HG02610 (cell line): ENCODE measurements at regions not wholly inside any gene's neighbourhood (a gene's known extent, or its start where the extent isn't known, plus 50 kb on each side); places are given as distances from the start of the nearest gene placed in this dataset.
"Not testable (repeated sequence)": the region's sequence is repeated elsewhere in the genome, so short reads cannot be mapped to it uniquely, and the experiment has no call there.

Experiments
- ATAC-seq: cut with Tn5 transposase; IDR thresholded peaks from one replicate; pipeline ENCODE4 v1.9.1; 2021; ENCODE audit warnings: mild to moderate bottlenecking, moderate library complexity; ENCODE audit not compliant: unreplicated experiment

DNA sequence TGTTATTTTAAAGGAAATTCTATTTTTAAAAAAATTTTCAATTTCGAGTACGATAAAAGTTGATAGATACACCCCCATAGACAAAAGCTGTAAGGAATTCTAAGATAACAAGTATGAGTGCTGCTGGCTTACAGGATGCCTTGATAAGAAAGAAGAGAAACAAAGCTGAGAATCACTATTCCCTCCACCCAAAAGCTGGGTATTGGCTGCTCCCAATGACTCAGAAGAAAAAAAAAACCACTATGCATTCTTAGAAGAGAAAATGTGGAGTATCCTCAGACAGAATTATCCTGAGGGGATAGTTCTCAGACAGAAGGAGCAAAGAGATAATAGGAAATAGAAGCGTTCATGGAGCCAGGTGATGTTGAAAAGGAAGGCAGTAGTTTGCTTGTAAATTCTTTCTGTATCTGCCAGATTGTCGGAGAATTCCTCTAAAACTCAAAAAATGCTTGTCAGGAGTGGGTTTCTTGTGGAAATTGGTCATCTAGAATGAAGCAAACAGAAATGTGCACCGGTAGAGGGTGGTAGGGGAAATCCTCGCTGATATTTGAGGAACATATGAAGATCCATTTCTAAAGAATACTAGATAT lies 217.5 kb upstream of the ADAMTS3 start:
- ATAC-seq: no peak

DNA sequence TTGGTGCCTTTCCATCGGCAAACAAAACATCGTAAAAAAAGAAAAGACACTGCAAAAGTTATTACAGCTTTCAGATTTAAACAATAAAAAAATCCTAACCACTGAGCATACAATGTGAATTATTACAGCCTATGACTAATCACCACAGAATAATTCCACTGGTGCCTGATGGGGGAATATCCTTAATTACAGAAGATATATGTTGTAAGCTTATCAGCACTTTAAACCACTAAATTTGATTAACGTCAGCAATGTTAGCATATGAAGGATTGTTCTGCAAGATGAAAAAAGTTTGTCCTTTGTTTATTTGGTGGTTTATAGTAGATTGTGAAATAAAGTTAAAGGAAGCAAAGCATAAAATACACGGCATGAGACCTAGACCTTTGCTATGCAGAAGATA lies 210.2 kb upstream of the ADAMTS3 start:
- no peak for ATAC-seq

DNA sequence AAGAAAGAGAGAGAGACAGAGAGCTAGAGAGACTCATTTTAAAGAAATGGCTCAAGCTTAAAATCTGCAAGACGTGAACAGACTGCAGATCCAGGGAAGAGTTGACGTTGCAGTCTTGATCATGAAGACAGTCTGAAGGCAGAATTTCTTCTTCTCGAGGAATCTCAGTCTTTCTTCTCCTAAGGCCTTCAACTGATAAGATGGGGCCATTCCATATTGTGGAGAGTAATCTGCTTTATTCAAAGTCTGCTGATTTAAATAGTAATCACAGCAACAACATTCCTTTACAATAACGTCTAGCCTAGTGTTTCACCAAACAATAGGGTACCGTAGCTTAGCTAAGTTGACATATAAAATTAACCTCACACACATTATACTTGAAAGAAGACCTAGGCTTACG lies 208.4 kb upstream of the ADAMTS3 start:
- ATAC-seq: no peak

DNA sequence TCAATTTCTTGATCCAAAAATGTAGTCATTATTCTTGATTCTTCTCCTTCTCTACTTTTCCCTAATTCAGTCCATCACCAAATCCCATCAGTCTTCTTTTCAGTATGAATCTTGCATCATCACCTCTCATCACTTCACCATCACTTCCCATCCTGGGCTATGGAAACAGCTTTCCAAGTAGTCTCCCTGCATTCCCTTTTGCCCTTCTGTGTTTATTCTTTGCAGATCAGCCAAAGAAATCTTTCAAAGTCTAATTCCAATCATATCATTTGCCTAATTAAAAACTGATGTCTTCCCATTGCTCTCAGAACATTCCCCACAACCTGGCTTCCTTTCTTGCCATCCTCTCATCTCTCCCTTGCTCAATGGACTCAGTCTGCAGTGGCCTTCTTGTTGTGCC lies 201.7 kb upstream of the ADAMTS3 start:
- ATAC-seq: no peak

DNA sequence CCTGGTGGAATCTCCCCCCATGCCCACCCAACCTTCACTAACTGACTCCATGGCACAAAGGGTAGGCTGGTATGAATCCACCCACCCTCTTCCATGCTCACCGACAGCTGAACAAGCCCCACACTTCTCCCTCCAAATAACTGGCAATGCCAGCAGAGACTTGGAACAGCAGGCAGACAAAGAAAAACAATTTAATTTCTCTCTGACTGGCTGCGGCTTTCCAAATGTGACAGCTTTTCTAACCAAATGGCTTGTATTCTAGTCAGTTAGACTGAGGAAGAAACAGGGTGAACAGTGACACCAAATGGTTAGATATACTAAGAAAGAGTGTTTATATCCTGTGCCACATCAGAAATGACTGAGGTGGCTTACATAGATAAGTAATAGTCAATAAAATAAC lies 199.3 kb upstream of the ADAMTS3 start:
- no peak for ATAC-seq

DNA sequence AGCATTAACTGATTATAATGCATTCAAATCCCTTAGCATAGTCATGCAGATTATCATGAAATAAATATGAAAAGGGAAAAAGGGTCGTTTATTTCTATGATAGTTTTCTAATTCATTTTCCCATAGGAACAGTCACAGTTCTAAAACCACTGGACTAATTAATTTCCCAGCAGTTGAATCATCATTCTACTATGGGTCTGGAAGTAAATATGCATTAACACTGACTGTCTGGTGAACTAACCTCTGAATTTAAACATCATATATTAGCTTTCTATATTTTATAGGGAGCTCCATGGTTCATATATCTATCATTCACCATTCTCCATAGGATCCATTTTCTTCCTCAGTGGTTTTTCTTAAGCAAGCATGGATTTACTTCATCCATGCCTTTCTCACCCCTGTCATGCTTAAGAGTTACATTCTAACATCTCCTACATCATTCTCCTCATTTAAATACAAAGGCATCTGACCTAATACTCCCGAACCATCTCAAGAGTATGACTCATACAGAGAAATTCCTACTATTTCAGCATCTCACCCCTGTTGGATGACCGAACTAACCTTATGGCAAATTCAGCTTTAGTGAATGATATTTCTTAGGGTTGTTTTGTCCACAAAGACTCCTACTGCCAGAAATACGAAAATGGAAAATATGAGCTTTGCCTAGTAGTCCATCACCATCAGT lies 198.7 kb upstream of the ADAMTS3 start:
- no peak for ATAC-seq

DNA sequence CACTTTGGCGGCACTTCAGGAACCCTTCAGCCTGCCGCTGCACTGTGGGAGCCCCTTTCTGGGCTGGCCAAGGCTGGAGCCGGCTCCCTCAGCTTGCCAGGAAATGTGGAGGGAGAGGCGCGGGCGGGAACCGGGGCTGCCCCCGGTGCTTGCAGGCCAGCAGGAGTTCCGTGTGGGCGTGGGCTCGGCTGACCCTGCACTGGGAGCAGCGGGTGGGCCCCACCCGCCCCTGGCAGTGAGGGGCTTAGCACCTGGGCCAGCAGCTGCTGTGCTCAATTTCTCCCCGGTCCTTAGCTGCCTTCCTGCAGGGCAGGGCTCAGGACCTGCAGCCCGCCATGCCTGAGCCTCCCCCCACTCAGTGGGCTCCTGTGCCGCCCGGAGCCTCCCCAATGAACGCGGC lies 196.8 kb upstream of the ADAMTS3 start:
- not testable (repeated sequence) for ATAC-seq

DNA sequence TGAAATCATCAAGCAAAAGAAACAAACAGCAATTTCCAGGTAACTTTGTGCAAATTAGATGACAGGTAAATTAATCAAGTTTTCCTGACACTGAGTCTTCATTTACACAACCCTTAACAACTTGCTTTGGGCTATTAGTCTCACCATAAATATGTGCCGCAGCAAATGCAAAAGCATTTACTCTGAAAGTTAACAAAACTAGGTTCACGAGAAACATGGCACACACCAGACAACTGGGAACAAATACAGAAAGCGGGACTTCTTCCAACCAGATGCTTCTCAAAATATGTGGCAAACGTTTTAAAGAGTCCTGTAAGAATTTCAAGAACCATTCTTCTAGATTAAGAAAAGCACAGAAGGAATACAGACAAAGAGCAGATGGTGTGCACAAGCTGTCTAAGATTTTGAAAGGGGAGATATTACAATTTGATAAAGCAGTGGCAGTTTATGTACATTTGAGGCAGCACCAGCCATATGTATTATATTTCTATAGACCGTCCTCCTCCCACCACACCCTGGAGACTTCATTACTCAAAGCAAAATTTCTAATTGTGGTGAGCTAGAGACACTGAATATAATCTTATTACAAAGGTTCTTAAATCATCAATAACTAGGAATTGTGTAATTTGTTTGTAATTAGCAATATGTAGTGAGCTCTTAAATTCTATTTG lies 192.5 kb upstream of the ADAMTS3 start:
- ATAC-seq: no peak

DNA sequence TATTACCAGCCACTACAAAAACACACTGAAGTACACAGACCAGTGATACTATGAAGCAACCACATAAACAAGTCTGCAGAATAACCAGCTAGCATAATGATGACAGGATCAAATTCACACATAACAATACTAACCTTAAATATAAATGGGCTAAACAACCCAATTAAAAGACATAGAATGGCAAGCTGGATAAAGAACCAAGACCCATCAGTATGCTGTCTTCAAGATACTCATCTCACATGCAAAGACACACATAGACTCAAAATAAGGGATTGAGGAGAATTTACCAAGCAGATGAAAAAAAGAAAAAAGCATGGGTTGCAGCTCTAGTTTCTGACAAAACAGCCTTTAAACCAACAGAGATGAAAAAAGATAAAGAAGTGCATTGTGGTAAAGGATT lies 184.4 kb upstream of the ADAMTS3 start:
- ATAC-seq: not testable (repeated sequence)

DNA sequence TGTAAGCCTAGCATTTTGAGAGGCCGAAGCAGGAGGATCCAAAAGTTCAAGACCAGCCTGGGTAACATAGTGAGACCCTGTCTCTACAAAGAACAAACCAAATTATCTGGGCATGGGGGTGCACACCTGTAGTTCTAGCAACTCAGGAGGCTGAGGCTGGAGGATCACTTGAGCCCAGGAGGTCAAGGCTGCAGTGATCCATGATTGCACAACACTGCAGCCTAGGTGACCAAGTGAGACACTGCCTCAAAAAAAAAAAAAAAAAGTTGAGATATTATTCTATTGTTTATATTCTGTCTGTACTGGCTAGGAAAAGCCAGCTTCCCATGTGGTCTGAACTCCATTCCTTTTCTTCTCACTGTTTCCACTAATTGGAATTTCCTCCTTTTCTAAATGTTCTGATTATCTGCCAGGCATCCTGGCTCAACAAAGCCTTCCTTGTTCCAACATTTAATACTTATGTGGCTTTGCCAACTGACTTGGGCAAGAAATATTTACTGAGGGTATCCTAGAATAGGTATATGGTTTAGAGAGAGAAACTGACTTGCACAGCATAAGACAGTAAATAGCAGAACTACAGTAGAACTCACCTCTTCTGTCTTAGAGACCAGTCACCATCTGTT lies 175.2 kb upstream of the ADAMTS3 start:
- ATAC-seq: no peak

DNA sequence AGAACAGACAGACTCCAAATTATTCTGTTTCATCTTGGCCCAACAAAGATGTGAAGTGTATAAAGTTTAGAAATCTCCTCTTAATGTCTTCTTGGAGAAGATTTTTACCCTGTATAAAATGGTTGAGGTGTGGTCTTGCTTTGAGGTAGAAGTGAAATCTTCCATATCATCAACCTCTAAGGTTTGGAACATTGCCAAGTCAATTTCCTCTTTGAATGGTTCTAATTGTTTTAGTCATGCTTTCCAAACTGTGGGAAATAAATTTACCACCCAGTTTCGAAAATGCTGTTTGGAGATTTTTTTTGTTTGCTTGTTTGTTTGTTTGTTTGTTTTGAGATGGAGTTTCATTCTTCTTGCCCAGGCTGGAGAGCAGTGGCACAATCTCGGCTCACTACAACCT lies 174.1 kb upstream of the ADAMTS3 start:
- no peak for ATAC-seq

DNA sequence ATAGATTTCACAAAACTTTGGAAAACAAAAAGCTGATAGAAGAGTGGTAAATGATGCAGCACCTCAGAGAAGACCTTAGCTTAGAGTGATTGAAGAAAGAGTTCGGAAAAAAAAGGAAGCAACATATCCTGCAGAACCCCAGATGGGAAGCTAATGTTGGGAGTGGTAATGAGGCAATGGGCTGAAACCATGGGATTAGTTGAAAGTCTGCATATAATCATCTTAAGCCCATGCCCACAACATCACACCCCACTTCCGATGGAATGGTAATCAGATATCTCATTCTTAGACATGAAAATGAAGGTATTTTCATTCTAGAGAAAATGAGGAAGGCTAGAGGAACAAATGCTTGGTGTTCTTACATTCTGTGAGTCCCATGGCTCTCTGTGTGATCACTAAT lies 146.3 kb upstream of the ADAMTS3 start:
- no peak for ATAC-seq

DNA sequence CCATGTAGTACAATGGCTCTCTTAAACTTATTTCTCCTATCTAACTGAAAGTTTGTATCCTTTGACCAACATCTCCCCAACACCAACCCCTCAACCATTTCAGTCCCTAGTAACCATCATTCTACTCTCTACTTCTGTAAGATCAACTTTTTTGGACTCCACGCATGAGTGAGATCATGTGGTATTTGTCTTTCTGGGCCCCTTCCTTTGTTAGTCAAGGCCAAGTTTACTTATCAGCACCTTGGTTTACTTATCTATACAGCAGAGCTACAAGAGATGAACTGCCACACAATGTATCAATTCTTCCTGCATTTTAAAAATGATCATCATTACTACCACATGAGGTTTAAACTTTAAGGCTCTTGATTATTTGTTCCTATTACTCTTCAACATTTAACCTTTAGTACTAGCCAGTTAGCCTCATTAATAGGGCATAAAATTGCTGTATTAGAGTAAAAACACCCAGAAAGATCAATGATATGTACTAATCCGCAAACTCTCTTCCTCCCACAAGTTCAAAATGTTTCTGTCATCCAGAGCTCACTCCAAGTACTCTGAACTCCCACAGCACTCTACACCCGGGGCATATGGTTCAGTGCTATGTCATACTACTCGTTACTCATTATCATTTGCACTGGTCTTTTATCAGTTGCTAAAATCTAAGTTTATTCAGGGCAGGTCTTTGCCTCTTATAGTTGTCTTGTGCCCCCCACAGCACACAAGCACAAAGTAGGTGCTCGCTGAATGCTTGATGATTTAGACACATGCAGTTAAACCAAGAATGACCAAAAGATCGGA lies 145.7 kb upstream of the ADAMTS3 start:
- no peak for ATAC-seq

DNA sequence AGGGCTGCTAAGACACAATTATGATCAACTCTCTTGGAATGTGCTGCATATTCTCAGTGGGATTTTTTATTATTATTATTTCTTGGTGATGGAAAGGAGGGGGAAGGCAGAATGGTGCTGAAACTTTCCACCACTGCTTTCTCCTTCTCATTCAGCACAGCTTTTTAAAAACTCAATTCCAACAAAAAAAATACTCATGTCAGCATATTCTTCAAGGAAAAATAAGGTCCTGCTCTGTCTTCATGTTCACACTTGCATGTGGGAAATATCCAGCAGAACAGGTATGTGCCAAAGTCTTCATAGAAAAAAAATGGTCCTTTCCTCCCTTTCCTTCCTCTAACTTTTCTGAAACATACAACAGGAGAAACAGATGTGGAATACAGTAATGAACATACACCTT lies 144.0 kb upstream of the ADAMTS3 start:
- no peak for ATAC-seq

DNA sequence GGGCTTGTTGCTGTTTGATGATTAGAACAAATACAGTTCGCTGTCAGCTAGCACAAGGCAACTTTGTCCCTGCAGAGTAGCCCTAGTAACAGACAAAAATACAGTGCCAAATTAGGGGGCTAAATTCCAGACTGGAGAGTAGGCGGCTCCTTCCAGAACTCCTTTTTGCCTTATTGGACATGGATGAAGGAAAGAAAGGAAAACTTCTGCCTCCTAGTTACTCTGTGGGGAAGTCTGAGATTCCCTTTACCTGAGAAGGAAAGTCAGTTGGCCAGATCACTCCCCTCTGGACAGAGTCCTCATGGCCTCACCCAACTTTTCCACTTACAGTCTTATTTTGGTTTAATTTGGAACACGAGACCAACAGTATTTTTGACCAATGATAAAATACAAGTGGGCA lies 140.5 kb upstream of the ADAMTS3 start:
- no peak for ATAC-seq

DNA sequence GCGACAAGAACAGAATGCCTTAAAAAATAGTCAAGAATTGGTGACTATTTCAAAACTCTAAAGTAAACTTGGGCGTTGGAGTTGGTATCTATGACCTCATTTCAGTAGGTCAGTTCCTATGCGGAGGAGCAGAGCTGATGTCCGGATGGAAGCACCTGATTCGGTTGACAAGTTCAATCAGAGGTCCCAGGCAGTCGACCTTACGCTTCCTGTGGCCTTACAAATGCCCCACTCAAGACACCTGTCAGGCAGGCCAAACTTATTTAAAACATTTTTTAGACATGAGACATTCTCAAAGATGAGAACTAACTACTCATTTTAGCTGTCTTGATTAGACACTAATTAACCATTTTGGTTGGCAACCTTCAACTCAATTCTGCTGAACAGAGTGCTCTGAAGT lies 137.7 kb upstream of the ADAMTS3 start:
- ATAC-seq: no peak

DNA sequence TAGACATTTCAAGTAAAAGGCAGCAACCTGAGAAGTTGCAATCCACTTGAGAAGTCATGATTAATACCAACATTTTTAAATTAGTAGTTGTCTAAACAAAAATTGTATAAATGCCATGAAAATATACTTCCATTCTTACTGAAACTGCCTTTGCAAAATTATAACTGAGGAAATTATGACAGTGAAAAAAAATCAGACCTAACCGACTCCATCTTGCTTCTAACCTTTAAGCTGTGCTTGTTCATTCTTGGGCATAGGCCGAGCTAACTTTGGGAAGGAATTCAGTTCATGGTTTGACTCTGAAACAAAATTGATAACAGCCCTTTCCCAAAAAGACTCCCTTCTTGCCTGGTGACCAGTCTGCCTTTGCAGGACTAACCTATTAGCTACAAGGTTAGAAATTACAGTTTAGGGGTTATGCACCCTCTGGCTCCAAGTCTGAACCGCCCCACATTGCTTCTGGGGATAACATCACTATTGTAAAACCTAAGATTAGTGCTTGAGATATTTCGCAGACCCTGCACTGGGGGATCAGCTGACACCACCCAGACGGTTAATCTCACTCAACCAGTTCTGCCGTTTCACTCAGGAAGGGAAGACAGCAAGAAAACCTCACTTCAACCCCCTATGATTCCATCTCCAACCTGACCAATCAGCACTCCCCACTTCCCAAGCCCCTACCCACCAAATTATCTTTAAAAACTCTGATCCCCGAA lies 136.1 kb upstream of the ADAMTS3 start:
- not testable (repeated sequence) for ATAC-seq

DNA sequence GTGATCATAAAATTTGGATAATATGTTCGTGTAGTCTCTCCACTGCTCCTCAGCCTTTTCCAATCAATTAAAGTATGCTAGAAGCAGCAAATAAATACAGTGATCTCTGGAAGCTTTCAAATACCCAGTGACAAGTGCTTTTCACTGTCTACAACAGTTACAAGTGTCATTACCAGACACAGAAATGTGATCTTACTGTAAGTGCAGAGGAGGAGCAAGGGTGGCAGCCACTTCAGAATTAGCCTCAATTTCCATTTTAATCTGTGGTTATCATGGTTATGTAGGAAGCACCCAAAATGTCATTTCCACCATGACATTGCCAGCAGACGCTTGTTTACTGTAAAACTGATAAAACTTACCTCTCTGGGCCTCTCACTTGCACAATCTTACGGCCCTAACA lies 133.9 kb upstream of the ADAMTS3 start:
- ATAC-seq: no peak

DNA sequence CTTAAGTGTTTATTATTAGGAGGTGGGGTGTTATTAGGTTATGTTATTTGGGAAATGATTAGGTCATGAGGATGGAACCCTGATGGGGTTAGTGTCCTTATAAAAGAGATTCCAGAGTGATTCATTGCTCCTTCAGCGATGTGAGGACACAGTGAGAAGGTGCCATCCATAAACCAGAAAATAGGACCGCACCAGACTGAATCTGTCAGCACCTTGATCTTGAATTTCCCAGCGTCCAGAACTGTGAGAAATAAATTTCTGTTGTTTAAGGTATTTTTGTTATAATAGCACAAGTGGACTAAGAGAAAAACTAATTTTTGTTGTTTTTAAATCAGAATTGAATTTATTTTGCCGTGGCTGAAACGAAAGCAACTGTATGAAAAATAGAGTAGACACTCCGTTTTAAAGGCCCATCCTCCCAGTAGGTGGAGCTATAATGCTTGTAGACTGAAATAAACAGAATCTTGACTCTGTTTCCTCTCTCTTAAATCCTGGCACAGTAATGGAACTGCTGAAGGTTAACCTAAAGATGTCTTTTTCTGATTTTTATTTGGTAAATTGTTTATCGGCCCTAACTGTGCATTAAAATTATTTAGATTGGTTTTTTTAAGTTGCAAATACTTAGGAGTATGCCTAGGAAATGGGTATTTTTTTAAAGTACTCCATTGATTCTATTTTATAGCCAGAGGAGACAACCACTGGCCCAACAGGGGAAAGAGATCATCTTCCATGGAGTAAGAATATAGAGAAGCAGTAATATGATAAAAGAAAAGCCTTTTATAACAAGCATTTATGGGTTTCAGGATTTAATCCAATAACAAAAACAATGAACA lies 133.2 kb upstream of the ADAMTS3 start:
- peak; percentile 87 for ATAC-seq

DNA sequence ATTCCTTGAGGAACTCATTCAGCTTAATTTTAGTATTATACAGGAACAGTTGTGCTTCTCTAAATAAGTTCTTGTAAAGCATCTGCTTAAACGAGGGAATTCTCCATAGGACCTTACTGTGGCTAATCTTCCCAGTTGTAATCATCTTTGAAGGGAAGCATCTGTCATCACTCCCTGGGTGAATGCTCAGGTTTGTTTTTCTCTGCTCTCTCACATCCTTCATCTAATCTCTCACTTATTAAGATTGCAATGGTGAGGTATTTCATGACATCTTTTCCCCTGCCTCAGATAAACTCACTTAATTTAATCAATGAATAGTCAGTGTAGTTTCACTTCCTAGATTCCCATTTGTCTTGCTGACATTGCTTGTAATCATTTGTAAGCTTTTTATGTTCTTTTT lies 121.8 kb upstream of the ADAMTS3 start:
- no peak for ATAC-seq
